LHCN-M2 (cell line): ENCODE measurements at regions not wholly inside any gene's neighbourhood (a gene's known extent, or its start where the extent isn't known, plus 50 kb on each side); places are given as distances from the start of the nearest gene placed in this dataset.
"Not testable (repeated sequence)": the region's sequence is repeated elsewhere in the genome, so short reads cannot be mapped to it uniquely, and the experiment has no call there.

Source experiments
- DNase-seq: peaks from one replicate; pipeline ENCODE4 v3.0.0-alpha.2; 2012; ENCODE audit warnings: low read depth

DNA sequence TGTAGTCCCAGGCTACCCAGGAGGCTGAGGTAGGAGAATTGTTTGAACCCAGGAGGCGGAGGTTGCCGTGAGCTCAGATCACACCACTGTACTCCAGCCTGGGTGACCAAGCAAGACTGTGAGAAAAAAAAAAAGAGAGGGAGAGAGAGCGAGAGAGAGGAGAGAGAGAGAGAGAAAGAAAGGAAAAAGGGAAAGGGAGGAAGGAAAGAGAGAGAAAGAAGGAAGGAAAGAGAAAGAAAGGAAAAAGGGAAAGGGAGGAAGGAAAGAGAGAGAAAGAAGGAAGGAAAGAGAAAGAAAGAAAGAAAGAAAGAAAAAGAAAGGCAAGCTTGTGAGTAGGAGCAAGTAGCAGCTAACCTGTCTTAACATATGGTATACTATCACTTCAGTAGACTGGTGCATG, 443.5 kb downstream of the ARL4A start:
- not testable (repeated sequence) for DNase-seq

DNA sequence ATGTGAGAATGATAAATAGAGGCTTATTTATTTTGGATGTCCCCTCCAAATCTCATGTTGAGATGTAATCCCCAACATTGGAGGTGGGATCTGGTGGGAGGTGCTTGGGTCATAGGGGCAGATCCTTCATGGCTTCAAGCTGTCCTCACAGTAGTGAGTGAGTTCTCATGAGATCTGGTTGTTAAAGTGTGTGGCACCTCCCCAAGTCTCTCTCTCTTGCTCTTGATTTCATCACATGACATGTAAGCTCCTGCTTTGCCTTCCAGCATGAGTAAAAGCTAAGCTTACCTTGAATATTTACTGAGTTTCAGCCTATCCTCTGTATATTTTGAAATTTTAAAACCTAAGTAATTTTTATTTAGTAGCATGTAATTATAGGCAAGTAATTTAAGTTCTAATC, 444.9 kb downstream of the ARL4A start:
- no peak for DNase-seq

DNA sequence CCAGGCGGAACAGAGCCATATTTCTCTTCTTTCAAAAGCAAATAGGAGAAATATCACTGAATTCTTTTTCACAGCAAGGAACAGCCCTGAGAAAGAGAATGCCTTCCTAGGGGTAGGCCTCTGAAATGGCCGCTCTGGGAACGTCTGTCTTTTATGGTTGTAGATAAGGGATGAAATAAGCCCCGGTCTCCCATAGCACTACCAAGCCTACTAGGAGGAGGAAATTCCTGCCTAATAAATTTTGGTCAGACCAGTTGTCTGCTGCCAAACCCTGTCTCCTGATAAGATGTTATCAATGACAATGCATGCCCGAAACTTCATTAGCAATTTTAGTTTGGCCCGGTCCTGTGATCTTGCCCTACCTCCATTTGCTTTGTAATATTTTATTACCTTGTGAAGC, 448.9 kb downstream of the ARL4A start:
- not testable (repeated sequence) for DNase-seq

DNA sequence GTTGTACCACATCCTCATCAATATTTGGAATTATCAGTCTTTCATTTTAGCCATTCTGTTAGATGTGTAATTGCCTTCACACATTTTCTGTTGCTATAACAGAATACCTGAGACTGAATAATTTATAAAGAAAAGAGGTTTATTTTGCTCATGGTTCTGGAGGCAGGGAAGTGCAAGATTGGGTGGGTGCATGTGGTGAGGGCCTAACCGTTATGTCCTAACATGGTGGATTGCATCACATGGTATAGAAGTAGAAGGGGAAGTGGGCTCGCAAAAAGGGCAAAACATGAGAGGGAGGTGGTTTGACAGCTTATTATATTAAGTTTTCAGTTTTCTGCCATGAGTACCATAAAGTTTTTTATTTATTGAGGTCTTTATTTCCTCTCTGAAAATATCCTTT, 452.0 kb downstream of the ARL4A start:
- DNase-seq: no peak

DNA sequence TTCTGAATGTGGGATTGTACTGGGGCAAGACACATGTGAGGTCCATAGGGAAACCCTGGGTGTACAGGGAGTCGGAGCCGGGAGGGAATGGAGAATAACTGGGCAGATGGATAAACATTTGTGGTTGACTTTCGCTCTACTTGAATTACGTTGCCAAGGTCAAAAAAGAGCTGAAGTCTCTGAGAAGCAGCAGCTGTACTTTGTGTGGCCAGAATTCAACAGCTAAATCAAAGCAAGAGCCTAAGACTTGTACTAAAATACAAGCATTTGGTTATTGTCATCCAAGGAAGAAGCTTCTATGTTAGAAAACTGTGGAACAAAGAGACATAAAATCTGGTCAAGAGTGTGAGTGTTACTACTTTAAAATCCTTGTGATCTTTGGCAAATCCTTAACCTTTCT, 457.2 kb downstream of the ARL4A start:
- peak; percentile 97 for DNase-seq

DNA sequence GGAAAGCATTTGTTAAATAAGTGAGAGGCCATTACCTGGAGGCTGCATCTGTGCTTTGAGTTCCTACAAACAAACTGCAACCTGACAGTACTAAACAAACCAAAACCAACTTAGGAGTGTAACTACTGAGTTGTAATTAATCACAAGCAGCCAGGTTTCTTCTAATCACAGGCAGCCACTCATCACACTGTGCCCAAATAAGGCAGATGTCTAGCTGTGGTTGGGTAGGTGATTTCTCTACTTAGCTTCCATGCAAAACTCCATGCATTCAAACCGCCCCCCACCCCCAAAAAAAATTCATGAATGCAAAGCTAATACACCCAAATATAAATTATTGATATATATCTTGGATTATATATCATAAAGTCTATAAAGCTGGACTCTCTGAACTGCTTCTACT, 461.1 kb downstream of the ARL4A start:
- no peak for DNase-seq

DNA sequence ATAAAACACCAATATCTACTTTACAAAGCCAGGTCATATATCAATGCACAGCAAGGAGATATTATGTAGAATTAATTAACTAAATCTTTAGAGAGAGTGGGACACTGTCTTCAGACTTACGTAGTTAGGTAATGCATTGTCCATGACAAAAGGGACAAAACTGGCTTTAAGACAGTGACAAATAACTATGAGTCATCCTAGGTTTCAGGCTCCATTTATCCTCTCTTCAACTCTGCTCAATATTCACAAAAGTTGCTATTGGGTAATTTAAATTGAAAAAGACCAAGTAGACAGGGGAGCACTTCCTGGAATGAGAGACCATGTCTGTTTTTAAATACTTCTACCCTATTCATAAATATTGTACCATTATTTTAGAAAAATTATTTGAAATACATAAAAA, 464.5 kb downstream of the ARL4A start:
- DNase-seq: peak; percentile 22

DNA sequence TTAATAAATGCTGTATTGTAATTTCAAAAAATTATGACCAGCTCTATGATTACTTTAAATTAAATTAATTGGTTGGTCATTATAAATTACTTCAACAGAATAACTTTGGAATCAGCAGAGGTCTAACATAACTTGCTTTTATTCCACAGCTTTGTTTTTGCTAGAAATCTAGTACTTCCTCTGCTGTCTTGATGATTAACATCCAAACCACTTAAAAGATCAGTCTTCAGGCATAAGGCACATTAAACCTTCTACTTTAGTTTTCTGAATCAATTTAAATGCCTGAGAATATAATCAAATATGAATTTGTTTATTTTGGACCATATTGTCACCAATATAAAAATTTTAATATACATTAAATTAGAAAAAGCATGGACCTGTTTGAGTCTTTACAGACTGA, 465.3 kb downstream of the ARL4A start:
- DNase-seq: peak; percentile 33

DNA sequence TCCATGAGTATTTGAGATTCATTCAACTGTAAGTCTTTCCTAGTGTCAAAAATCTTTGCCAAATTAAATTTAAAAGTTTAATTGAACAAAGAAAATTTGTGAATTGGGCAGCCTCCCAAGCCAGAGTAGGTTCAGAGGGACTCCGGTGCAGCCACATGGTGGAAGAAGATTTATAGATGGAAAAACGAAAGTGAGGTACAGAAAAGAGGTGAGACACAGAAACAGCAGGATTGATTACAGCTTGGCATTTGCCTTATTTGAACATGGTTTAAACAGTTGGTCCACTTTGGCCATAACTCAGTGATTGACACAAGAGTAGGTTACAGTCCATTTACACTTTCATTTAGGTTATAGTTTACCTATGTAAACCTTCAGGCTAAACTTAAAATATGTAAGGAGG, 465.8 kb downstream of the ARL4A start:
- DNase-seq: no peak

DNA sequence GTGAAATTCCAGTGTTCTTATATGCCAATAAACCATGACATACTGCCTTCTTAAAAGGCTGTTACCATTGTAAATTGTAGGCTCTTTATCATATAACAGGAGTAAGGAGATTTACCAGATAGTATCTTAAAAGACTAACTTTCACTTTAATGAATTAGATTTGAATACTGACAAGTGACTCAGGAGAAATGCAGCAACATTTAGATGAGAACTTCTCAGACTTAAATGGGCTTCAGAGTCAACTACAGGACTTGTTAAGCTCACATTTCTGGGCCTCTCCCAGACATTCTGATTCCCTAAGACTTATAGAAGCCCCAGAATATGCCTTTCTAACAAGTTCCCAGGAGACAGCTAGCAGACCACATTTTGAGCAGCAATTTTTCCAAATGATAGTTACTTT, 466.3 kb downstream of the ARL4A start:
- DNase-seq: peak; percentile 36

DNA sequence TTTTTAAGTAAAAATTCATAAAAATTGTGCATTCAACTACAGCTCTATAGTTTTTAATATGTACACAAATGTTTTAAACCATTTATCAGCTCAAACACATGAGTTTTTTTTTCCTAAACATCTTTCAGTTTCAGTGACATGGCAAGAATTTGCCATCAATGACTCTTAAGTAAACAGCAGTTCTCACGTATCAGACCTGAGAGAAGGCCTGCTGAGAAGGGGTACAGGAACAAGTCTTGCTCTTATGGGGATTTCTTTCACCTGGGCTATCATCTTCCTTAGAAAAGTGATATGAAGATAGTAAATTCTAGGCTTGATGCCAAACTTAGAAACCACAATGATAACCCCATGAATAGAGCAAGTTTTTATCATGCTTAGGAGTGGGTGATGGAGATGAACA, 467.8 kb downstream of the ARL4A start:
- peak; percentile 15 for DNase-seq

DNA sequence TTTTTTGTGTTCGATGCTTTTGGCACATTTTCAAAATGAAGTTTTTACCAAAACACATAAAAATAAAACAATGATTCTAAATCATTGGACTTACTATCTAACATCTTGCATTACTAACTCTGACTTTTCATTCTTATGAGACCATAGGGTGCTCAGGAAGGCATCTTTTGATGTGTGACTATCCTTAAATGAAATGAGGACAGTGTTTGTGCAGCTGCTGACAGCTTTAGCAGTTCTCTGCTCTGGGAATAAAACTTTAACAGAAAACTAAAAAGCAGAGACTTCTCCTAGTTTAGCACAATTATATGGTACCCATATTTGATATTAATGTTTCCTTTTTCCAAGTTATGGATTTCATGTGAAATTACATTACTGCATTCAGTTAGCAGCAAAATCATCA, 471.6 kb downstream of the ARL4A start:
- DNase-seq: peak; percentile 87

DNA sequence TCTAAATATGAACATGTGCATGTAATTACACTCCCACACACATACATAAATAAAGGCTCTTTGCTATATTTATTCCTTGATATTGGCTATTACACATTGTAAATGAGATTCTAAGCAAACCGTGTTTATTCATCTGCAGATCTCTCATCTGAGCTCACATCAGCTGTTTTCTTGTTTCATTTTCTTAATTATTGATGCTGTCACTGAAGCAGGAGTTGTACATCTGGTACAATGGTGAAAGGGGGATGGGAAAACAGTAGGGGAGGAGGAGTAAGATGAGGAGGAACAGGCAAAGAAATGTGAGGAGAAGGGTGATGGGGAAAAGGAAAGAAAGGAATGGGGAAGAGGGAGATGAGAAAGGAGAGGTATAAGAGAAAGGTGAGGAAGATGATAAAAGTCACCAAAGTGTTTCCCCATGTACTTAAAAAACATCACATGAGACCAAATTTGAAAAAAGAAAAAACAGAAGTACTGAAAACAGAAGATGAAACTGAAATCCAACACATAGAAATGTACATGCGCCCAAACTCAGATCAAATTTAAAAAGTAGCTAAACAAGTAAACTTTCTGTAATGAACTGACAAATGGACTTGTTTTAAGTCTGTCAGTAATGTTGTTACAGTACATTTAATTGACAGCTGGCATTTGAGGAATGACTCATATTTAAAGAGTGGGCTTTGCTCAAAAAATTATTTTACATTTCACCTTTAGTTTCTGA, 472.2 kb downstream of the ARL4A start:
- peak; percentile 62 for DNase-seq

DNA sequence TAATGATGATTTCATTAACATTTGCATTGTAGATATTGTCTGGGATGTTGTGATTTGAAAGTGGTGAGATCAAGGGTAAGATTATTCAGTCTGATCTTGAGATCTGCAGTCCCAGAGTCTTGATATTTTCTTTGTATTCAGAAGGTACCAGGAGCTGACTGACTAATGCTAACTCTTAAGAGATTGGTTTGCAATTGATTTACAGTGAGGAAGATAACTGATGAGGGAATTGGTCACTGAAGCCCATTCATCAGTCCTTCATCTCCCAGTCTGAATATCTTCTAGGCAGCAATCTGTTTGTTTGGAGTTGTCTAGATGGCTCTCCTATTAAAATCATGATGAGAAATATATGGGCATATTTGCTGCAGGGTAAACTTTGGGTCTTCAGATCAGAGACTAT, 473.7 kb downstream of the ARL4A start:
- DNase-seq: no peak

DNA sequence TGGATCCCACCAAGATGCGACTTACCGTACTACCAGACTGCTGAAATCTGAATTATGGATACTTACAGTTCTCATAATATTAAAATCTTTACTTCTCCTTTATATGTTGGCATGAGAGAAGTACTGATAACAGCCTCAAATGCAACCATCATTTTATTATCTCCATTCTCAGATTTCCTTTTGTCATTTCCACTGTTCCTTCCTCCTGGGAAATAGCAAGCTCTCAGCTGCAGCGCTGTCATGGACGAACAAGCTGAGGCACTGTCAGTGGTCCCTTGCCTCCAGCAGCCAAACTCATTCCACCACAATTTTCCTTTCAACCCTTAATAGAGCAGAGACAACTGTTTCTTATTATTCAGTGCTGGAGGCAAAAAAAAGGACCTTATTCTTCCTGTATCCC, 478.4 kb downstream of the ARL4A start:
- no peak for DNase-seq

DNA sequence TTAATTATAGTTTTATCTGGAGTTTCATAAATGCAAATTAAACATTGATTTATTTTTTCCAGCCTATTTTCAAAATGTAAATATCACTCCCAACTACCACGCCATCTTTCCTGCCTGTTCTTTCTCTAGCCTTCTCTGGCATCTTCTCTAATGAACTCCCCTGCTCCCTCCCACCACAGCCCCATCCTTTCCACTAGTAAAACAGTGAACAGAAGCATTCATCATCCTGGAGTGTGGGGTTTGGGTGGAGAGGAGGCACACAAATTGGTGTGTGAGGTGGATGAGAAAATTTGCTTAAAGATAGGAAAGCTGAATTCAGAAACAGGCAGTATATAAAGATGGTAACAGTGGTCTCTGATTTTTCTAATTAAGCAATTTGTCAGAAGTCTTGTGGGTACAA, 479.4 kb downstream of the ARL4A start:
- no peak for DNase-seq

DNA sequence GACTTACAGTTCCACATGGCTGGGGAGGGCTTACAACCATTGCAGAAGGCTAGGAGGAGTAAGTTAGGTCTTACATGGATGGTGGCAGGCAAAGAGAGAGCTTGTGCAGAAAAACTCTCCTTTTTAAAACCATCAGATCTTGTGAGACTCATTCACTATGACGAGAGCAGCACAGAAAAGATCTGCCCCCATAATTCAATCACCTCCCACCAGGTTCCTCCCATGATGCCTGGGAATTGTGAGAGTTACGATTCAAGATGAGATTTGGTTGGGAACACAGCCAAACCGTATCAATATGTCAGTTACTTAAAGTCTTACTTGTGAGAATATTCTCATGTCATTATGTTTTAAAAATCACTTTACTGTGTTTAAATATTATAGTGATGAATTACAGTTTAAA, 481.9 kb downstream of the ARL4A start:
- no peak for DNase-seq

DNA sequence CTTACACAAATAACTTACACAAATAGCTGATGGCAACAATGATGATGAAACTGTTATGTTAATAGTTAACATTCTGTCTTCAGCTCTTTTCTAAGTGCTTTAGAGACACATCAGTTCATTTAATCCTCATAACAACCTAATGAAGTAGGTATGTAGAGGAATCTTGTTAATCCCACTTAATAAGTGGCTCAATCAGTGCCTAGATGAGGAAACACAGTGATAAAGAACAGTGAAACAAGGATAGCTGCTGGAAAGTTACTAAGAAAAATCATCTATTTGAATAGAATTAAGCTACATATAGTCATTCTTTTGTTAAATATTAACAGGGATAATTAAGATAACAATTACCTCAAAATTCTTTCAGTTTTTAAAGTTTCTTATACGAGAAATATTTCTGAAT, 487.6 kb downstream of the ARL4A start:
- DNase-seq: no peak

DNA sequence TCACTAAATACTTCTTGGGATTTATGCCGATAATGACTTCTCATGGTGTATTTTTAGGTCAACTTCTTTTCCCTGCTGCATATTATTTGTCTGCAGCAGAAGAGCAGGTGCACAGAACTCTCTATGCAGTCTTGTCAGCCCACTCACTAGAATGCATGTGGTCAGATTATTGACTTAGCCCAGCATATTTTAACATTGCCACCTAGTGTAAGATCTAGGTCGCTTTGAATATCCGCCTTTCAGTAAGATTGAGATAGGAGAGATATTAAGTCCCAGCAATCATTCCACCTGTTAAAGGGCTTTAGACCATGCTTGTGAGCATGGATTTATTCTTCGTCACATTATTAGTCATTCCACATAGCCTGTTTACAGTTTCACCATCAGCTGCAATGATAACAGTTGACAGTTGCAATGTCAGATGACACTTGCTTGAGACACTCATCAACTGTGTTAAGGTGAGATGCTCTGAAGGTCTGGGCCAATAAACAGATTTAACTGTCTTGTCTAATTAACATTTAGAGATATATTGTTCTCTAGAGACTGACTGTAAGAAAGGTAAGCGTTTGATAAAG, 491.7 kb downstream of the ARL4A start:
- DNase-seq: peak; percentile 71

DNA sequence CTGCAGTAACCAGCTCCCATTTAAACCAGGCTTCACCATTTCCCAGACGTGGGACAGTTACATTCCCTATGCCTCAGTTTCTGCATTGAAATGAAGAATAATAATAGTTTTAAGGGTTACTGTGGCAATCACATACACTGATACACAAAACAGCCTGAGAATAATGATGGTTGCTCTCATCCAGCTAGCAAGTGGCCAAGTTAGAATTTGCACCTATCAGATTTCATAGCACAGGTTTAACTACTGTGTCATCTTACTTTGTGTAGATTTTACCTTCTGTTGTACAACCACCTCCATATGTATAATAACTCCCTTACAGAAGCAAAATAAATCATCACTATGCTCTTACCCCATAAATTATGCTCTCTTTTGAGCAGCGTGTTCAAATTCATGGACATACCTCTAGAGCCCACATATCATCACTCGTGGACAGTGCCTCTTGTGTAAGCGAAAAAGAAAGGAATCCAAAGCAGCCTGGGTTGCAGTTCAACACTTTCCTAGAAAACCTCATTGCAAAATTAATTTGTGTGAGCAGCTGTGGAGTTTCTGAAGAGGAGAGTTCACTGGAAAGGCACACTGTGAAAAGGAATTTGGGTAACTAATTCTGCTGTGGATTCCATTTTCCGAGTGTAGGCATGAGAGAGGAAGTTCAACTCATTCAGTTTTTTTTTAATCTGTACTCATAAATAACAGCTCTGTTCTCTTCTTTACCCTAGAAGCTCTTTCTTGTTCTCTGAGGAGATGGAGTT, 492.5 kb downstream of the ARL4A start:
- peak; percentile 58 for DNase-seq

DNA sequence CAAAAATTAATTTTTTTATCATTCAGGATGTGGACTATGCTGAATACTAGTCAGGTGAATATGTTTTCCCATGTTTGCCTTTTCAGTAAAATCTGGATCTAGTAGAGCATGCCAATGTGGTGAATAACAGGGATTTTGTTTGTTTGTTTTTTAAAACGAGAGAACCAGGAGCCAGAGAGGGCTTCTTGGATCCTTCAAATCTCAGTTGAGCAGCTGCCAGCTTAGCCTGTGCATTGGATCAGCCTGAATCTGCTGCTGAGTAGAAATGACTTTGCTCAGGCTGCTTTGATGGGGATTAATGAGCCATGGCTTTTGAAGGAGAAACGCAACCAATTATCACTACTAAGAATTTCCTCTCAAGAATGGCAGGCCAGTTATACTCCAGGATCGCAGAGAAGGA, 493.8 kb downstream of the ARL4A start:
- DNase-seq: peak; percentile 74

DNA sequence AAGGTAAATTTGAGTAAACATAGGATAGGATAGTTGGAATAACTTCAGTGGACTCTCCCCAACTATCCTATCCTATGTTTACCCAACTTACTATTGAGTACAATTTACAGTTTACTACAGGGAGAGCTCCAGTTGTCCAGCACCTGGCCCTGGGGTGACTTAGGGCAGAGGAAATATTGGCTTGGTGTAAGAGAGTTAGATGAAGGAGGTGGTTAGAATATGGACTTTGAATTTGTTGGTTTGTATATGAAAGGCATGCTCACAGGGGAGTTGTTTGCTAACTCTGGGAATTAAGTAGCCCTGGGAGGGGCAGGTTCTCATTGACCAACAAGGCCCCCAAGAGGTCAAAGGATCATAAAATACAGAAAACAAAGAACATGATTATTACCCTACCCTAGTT, 497.7 kb downstream of the ARL4A start:
- DNase-seq: no peak

DNA sequence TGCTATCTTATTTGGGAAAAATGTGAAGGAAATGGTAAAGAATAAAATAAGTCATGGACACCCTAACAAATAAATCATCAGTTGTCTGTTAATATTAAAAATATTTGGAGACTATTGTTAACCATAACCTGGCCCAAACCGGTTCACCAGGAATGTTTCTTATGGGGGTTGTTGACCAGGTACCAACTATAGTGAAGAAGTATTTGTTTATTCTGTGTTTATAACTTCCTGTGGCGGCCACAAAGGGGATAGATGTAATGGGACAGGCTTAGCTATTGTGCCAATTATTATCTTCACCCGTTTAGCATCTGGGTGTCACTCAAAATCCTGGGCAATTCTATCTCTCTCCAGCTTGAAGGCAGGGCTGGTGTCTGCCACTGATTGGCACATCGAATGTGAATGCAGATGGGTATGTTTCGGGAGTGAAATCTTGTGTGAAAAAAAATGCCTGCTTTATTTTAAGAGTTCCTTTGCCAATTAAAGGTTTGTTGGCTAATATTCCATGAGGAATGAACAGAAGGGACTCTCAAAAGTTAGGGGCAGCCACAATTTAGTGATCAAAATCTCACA, 500.9 kb downstream of the ARL4A start:
- no peak for DNase-seq
